ENCODE measurements at regions not wholly inside any gene's neighbourhood (a gene's known extent, or its start where the extent isn't known, plus 50 kb on each side); places are given as distances from the start of the nearest gene placed in this dataset.
"Not testable (repeated sequence)": the region's sequence is repeated elsewhere in the genome, so short reads cannot be mapped to it uniquely, and the experiment has no call there.

- DNase-seq = no peak
Measured at GRCh38 chr6:50899306-50899870, 80.7 kb downstream of the TFAP2B start.

GRCh38 chr6:50902260-50902659 lies 83.6 kb downstream of the TFAP2B start:
- no peak for DNase-seq

GRCh38 chr6:50905297-50905696 lies 86.6 kb downstream of the TFAP2B start:
- no peak for DNase-seq

- DNase-seq = no peak
Measured at GRCh38 chr6:50907565-50907964, 88.9 kb downstream of the TFAP2B start.

- DNase-seq = no peak
Measured at GRCh38 chr6:50913105-50913770, 94.6 kb downstream of the TFAP2B start.

- not testable (repeated sequence) for DNase-seq
Measured at GRCh38 chr6:50921378-50921777, 102.7 kb downstream of the TFAP2B start.

- no peak for DNase-seq
Measured at GRCh38 chr6:50921968-50922367, 103.3 kb downstream of the TFAP2B start.

GRCh38 chr6:50922579-50923525 lies 104.2 kb downstream of the TFAP2B start:
- peak; percentile 86 for DNase-seq

- no peak for DNase-seq
Measured at GRCh38 chr6:50924758-50925157, 106.1 kb downstream of the TFAP2B start.

GRCh38 chr6:50925548-50925947 lies 106.9 kb downstream of the TFAP2B start:
- DNase-seq = no peak

GRCh38 chr6:50925981-50926380 lies 107.3 kb downstream of the TFAP2B start:
- DNase-seq = no peak

- DNase-seq = peak; percentile 12
Measured at GRCh38 chr6:50927800-50928199, 109.1 kb downstream of the TFAP2B start.

GRCh38 chr6:50929323-50929722 lies 110.7 kb downstream of the TFAP2B start:
- DNase-seq = no peak

- DNase-seq = peak; percentile 35
Measured at GRCh38 chr6:50935442-50935841, 116.8 kb downstream of the TFAP2B start.

- peak; percentile 73 for DNase-seq
Measured at GRCh38 chr6:50936277-50936681, 117.6 kb downstream of the TFAP2B start.

- peak; percentile 16 for DNase-seq
Measured at GRCh38 chr6:50939931-50940330, 121.3 kb downstream of the TFAP2B start.

- DNase-seq = no peak
Measured at GRCh38 chr6:50945789-50946188, 127.1 kb downstream of the TFAP2B start.

GRCh38 chr6:50952092-50952907 lies 133.6 kb downstream of the TFAP2B start:
- DNase-seq = peak; percentile 15

GRCh38 chr6:50956014-50956413 lies 137.3 kb downstream of the TFAP2B start:
- no peak for DNase-seq

- no peak for DNase-seq
Measured at GRCh38 chr6:50958148-50958697, 139.6 kb downstream of the TFAP2B start.

GRCh38 chr6:50959081-50959641 lies 140.5 kb downstream of the TFAP2B start:
- DNase-seq = no peak

- no peak for DNase-seq
Measured at GRCh38 chr6:50961611-50962010, 142.9 kb downstream of the TFAP2B start.

All from dermis blood vessel endothelial cell (primary cell).